NCI-H1105 (cell line): ENCODE measurements at regions not wholly inside any gene's neighbourhood (a gene's known extent, or its start where the extent isn't known, plus 50 kb on each side); places are given as distances from the start of the nearest gene placed in this dataset.
"Not testable (repeated sequence)": the region's sequence is repeated elsewhere in the genome, so short reads cannot be mapped to it uniquely, and the experiment has no call there.

Source experiments
- DNase-seq: peaks from one replicate; lab custom pipeline; 2025; lab: John Stamatoyannopoulos, UW

- DNase-seq = no peak
Measured at GRCh38 chr5:60444661-60445360, 255.2 kb downstream of the DEPDC1B start.

GRCh38 chr5:60439552-60439951, 260.4 kb downstream of the DEPDC1B start:
- DNase-seq = no peak

- DNase-seq = no peak
Measured at GRCh38 chr5:60437308-60437707, 262.7 kb downstream of the DEPDC1B start.

- DNase-seq = no peak
Measured at GRCh38 chr5:60436518-60436917, 263.4 kb downstream of the DEPDC1B start.

GRCh38 chr5:60435808-60436207, 264.2 kb downstream of the DEPDC1B start:
- DNase-seq = no peak

GRCh38 chr5:60426189-60426588, 273.8 kb downstream of the DEPDC1B start:
- DNase-seq = not testable (repeated sequence)

- DNase-seq = not testable (repeated sequence)
Measured at GRCh38 chr5:60420773-60421172, 279.2 kb downstream of the DEPDC1B start.

GRCh38 chr5:60417500-60418181, 282.3 kb downstream of the DEPDC1B start:
- DNase-seq = no peak

- DNase-seq = no peak
Measured at GRCh38 chr5:60415443-60415842, 284.5 kb downstream of the DEPDC1B start.

GRCh38 chr5:60410427-60410826, 289.5 kb downstream of the DEPDC1B start:
- no peak for DNase-seq

GRCh38 chr5:60404171-60404570, 295.8 kb downstream of the DEPDC1B start:
- DNase-seq = no peak

- no peak for DNase-seq
Measured at GRCh38 chr5:60403343-60404006, 296.5 kb downstream of the DEPDC1B start.

- no peak for DNase-seq
Measured at GRCh38 chr5:60402161-60402785, 297.7 kb downstream of the DEPDC1B start.

- DNase-seq = no peak
Measured at GRCh38 chr5:60401526-60401925, 298.4 kb downstream of the DEPDC1B start.

- DNase-seq = no peak
Measured at GRCh38 chr5:60399507-60399906, 300.5 kb downstream of the DEPDC1B start.

GRCh38 chr5:60395712-60396329, 304.1 kb downstream of the DEPDC1B start:
- DNase-seq = no peak

- no peak for DNase-seq
Measured at GRCh38 chr5:60387051-60387440, 312.9 kb downstream of the DEPDC1B start.

GRCh38 chr5:60386436-60387050, 313.4 kb downstream of the DEPDC1B start:
- DNase-seq = no peak

GRCh38 chr5:60382716-60383115, 317.2 kb downstream of the DEPDC1B start:
- DNase-seq = no peak

GRCh38 chr5:60379907-60380306, 320.1 kb downstream of the DEPDC1B start:
- no peak for DNase-seq

- no peak for DNase-seq
Measured at GRCh38 chr5:60377826-60378225, 322.1 kb downstream of the DEPDC1B start.

- no peak for DNase-seq
Measured at GRCh38 chr5:60376860-60377259, 323.1 kb downstream of the DEPDC1B start.
